Endothelial cell (in vitro differentiated cells): ENCODE measurements at regions not wholly inside any gene's neighbourhood (a gene's known extent, or its start where the extent isn't known, plus 50 kb on each side); places are given as distances from the start of the nearest gene placed in this dataset.

Source experiments
- DNase-seq: peaks from one replicate; pipeline ENCODE4 v3.0.0; 2021; ENCODE audit warnings: low spot score
- H3K27ac Mint-ChIP-seq: one replicate; pipeline ENCODE4 v1.8.0; 2021; ENCODE audit warnings: mixed read lengths, inconsistent platforms; ENCODE audit not compliant: unreplicated experiment
- H3K27me3 Mint-ChIP-seq: one replicate; pipeline ENCODE4 v1.8.0; 2021; ENCODE audit warnings: mild to moderate bottlenecking, moderate library complexity, mixed read lengths, inconsistent platforms; ENCODE audit not compliant: unreplicated experiment
- H3K36me3 Mint-ChIP-seq: one replicate; pipeline ENCODE4 v1.8.0; 2021; ENCODE audit warnings: mild to moderate bottlenecking, low read depth, mixed read lengths, inconsistent platforms; ENCODE audit not compliant: unreplicated experiment
- H3K4me1 Mint-ChIP-seq: one replicate; pipeline ENCODE4 v1.8.0; 2021; ENCODE audit warnings: mild to moderate bottlenecking, mixed read lengths, inconsistent platforms; ENCODE audit not compliant: unreplicated experiment
- H3K4me3 Mint-ChIP-seq: one replicate; pipeline ENCODE4 v1.8.0; 2021; ENCODE audit warnings: mild to moderate bottlenecking, mixed read lengths, inconsistent platforms; ENCODE audit not compliant: unreplicated experiment
- H3K9me3 Mint-ChIP-seq: one replicate; pipeline ENCODE4 v1.8.0; 2021; ENCODE audit warnings: mixed read lengths, inconsistent platforms; ENCODE audit not compliant: unreplicated experiment
- CTCF ChIP-seq: fragments of 200-600 bp; sonication (generic); IDR thresholded peaks from one replicate; pipeline ENCODE4 v1.5.0; 2021; ENCODE audit warnings: antibody characterized with exemption; ENCODE audit not compliant: unreplicated experiment

- Mint-ChIP-seq H3K4me1 (no peaks in the 10 kb centered on the region), H3K27ac (no peak overlapping the region), H3K27me3 (peaks cover 2% of the 10 kb centered on the region), H3K4me3 (no peak overlapping the region), H3K9me3 (no peaks in the 10 kb centered on the region), H3K36me3 (no peaks in the 10 kb centered on the region)
- DNase-seq = no peak
- TF ChIP-seq CTCF = no peak
Measured at GRCh38 chr12:89906178-89906577, 197.5 kb upstream of the ATP2B1 start.

GRCh38 chr12:89901906-89902642, 193.4 kb upstream of the ATP2B1 start:
- no peaks in the 10 kb centered on the region for H3K36me3 Mint-ChIP-seq
- DNase-seq = no peak
- no peak overlapping the region for H3K4me3 Mint-ChIP-seq

GRCh38 chr12:89901319-89901718, 192.7 kb upstream of the ATP2B1 start:
- Mint-ChIP-seq H3K27ac (no peak overlapping the region), H3K36me3 (no peaks in the 10 kb centered on the region), H3K4me3 (no peak overlapping the region), H3K9me3 (no peaks in the 10 kb centered on the region), H3K4me1 (no peaks in the 10 kb centered on the region), H3K27me3 (peaks cover 2% of the 10 kb centered on the region)
- no peak for DNase-seq
- no peak for TF ChIP-seq CTCF

More at GRCh38 chr12:89901906-89902642, 193.4 kb upstream of the ATP2B1 start:
- H3K9me3 Mint-ChIP-seq = no peaks in the 10 kb centered on the region
- no peaks in the 10 kb centered on the region for H3K4me1 Mint-ChIP-seq
- H3K27ac Mint-ChIP-seq = no peak overlapping the region
- H3K27me3 Mint-ChIP-seq = peaks cover 2% of the 10 kb centered on the region
- TF ChIP-seq CTCF = no peak

GRCh38 chr12:89899651-89900050, 191.0 kb upstream of the ATP2B1 start:
- H3K36me3 Mint-ChIP-seq = no peaks in the 10 kb centered on the region
- TF ChIP-seq CTCF = no peak
- H3K4me3 Mint-ChIP-seq = no peak overlapping the region
- H3K4me1 Mint-ChIP-seq = no peaks in the 10 kb centered on the region
- no peak overlapping the region for H3K27ac Mint-ChIP-seq
- H3K9me3 Mint-ChIP-seq = no peaks in the 10 kb centered on the region
- no peak for DNase-seq
- H3K27me3 Mint-ChIP-seq = peaks cover 2% of the 10 kb centered on the region

GRCh38 chr12:89895591-89895990, 187.0 kb upstream of the ATP2B1 start:
- no peaks in the 10 kb centered on the region for H3K27me3 Mint-ChIP-seq
- TF ChIP-seq CTCF = no peak
- DNase-seq = no peak
- no peak overlapping the region for H3K4me3 Mint-ChIP-seq
- H3K4me1 Mint-ChIP-seq = no peaks in the 10 kb centered on the region
- H3K36me3 Mint-ChIP-seq = no peaks in the 10 kb centered on the region
- no peak overlapping the region for H3K27ac Mint-ChIP-seq
- H3K9me3 Mint-ChIP-seq = no peaks in the 10 kb centered on the region
